Neural cell (in vitro differentiated cells): ENCODE measurements at regions not wholly inside any gene's neighbourhood (a gene's known extent, or its start where the extent isn't known, plus 50 kb on each side); places are given as distances from the start of the nearest gene placed in this dataset.

Experiments used
- CTCF ChIP-seq: fragments of 450-650 bp; IDR thresholded peaks from 2 replicates; pipeline ENCODE4 v1.5.1; 2014; ENCODE audit warnings: antibody characterized with exemption, mild to moderate bottlenecking, moderate library complexity; ENCODE audit not compliant: poor library complexity, severe bottlenecking
- EP300 ChIP-seq: fragments of 450-650 bp; conservative IDR thresholded peaks from 2 replicates; pipeline ENCODE4 v1.6.1; 2014; ENCODE audit warnings: antibody characterized with exemption, mild to moderate bottlenecking, moderate library complexity; ENCODE audit not compliant: poor library complexity, severe bottlenecking
- EZH2 ChIP-seq: fragments of 200-600, 300-800 bp; shearing (Covaris generic), sonication (generic); IDR thresholded peaks from 2 replicates; pipeline ENCODE4 v1.6.1; 2014; ENCODE audit warnings: antibody characterized with exemption, low read length, borderline replicate concordance, mild to moderate bottlenecking; ENCODE audit not compliant: insufficient read depth, poor library complexity, severe bottlenecking
- MXI1 ChIP-seq: fragments of 450-650 bp; conservative IDR thresholded peaks from 2 replicates; pipeline ENCODE4 v1.6.1; 2014; ENCODE audit warnings: antibody characterized with exemption, mild to moderate bottlenecking; ENCODE audit not compliant: poor library complexity, severe bottlenecking
- POLR2AphosphoS5 ChIP-seq: IDR thresholded peaks from 2 replicates; pipeline ENCODE4 v1.6.1; 2012
- RAD21 ChIP-seq: fragments of 450-650 bp; conservative IDR thresholded peaks from 2 replicates; pipeline ENCODE4 v1.6.1; 2014; ENCODE audit warnings: antibody characterized with exemption, mild to moderate bottlenecking, moderate library complexity
- REST ChIP-seq: IDR thresholded peaks from 2 replicates; pipeline ENCODE4 v1.6.1; 2012; ENCODE audit warnings: borderline replicate concordance
- SMC3 ChIP-seq: fragments of 450-650 bp; conservative IDR thresholded peaks from 2 replicates; pipeline ENCODE4 v1.6.1; 2014; ENCODE audit warnings: antibody characterized with exemption, mild to moderate bottlenecking, moderate library complexity; ENCODE audit not compliant: poor library complexity
- TAF1 ChIP-seq: IDR thresholded peaks from 2 replicates; pipeline ENCODE4 v1.6.1; 2012; ENCODE audit warnings: low read depth

GRCh38 chr3:115470254-115470653 lies 153.1 kb upstream of the GAP43 start:
- TF ChIP-seq CTCF (no peak), POLR2AphosphoS5 (no peak), MXI1 (no peak), RAD21 (no peak), TAF1 (no peak), EP300 (no peak), REST (no peak), EZH2 (no peak), SMC3 (no peak)
